H4 (cell line): ENCODE measurements at regions not wholly inside any gene's neighbourhood (a gene's known extent, or its start where the extent isn't known, plus 50 kb on each side); places are given as distances from the start of the nearest gene placed in this dataset.
"Not testable (repeated sequence)": the region's sequence is repeated elsewhere in the genome, so short reads cannot be mapped to it uniquely, and the experiment has no call there.

Experiments
- DNase-seq: peaks from one replicate; pipeline ENCODE4 v3.0.0-alpha.2; 2015; ENCODE audit warnings: low spot score

DNA sequence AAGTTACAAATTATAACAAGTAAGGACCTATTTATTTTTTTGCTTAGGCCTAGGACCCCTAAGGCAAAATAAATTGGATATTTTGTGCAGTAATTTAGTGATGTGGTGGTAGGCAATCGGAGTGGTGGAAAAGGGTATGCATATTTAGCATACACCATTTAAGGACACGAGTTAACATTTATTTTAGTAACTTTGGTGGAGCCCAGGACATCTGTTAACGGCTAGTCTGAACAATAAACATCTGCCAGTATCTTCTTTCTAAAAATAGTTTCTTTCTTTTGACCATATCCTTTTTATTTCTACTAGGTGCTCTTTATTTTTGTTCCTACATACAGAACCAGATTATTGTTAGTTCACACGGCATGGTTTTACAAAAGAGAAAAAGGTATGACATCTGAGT, 326.3 kb downstream of the CHL1 start:
- DNase-seq = no peak

DNA sequence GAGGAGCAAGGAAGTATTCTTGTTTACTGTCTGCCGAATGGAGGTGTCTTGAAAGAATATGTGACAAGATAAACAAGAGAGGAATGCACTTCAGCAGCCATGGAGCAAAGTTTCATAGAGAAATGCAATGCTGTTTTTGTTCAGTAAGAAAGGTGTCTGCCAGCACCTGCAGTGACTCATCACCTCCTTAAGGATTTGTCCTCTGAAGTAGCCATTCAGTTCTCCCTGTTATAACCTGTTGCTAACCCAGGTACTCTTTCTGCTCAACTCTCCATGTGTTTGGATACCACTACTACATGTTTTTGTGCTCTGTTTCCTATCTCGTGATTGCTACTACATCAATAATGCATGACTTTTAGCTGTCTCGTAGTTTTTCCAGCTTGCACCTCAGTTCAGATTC, 328.9 kb downstream of the CHL1 start:
- DNase-seq = no peak

DNA sequence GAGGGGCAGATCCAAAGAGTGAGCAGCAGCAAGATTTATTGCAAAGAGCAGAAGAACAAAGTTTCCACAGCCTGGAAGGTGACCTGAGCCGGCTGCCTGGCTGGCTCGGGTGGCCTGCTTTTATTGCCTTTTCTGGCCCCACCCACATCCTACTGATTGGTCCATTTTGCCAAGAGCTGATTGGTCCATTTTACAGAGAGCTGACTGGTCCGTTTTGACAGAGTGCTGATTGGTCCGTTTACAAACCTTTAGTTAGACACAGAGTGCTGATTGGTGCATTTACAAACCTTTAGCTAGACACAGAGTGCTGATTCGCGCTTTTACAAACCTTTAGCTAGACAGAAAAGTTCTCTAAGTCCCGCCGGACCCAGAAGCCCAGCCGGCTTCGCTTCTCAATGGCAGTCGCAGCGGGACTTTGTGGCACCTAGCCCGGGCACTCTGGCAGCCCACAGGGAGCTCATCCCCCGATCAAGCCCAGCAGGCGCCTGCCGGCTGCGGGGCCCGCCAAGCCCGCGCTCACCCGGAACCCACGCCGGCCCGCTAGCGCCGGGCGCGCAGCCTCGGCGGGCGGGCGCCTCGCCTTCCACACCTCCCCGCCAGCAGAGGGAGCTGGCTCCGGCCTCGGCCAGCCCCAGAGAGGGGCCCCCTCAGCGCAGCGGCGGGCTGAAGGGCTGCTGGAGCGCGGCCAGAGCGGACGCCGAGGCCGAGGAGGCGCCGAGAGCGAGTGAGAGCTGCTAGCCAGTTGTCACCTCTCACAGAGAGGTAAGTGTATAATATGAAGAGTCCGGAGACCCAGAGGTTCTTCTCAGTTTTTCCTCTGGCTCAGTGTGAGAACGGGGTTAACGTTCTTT, 339.2 kb downstream of the CHL1 start:
- DNase-seq = peak; percentile 11

DNA sequence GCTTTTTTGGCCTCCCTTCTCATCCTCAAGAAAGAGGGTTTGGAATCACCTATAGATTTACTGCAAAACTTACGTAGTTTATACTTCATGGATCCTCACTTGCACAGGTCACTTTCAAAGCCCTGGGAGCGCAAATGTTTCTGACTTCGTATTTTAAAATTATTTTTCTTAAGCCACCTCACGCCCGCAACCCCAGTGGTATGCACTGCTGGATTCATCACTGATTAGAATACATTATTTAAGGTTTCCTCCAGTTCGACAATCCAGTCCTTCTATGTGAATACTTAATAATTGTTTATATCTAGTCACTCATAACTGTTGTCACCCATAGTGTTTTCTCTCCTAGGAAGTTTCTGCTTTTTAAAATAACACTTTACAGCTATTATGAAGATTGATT, 339.9 kb downstream of the CHL1 start:
- DNase-seq = no peak

DNA sequence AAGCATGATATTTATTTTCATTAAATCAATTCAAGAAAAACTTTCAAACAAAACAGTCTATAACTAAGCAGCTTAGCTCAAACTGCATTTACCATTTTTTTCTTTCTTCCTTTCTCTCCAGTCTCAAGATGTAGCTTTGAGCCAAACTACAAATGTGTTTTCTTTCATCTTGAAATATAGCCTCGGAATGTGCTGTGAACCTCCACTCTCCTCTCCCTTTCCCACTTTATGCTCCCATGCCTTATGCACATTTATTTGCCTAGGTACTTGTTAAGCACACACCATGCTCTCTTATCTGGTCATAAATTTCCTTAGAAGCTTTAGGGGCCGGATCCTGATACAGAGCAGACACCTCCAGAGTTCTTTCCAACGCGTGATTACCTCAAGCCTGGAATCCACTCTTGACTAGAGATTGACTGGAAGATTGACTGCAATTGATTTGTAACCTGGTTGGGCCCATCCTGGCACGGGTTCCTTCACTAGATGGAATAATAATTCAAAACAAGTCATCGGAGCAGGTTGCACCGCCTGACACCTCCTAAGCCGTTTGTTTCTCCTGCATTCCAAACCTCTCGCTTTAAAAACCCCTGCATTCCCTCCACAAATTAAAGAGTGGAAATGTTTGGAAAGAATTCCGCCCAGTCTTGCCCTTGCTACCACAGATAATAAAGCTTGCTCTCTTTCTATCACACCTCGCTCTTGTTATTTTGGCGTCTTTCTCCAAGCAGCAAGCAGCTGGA, 344.7 kb downstream of the CHL1 start:
- DNase-seq = no peak

DNA sequence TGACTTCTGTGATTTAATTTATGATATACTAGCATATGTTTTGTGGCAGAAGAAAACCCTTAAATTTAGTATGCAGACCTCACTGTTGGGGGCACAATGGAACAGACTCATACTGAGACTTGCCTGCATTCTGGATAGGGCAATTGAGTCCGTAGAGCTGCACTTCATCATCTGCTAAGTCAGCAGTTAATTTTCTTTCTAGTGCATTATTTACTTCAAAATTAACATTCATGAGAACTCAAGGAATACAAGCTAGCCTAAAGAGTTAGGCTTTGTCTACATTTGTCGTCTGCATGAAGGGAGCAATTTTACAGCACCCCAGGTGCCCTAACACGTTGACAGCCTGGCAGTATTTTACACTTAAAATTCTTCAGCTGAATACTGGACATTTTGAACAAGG, 345.5 kb downstream of the CHL1 start:
- no peak for DNase-seq

DNA sequence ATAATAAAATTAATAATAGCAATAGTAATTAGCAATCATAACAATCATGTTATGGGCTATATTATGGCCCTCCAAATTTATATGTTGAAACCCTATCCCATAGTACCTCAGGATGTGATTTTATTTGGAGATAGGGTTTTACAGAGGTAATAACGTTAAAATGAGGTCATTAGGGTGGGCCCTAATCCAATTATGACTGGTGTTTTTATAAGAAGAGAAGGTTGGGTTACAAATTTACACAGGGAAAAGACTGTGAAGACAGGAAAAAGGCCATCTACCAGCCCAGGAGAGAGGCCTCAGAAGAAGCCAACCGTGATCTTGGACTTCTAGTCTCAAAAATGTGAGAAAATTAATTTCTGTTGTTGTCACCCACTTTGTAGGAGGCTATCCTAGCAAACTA, 353.1 kb downstream of the CHL1 start:
- no peak for DNase-seq

DNA sequence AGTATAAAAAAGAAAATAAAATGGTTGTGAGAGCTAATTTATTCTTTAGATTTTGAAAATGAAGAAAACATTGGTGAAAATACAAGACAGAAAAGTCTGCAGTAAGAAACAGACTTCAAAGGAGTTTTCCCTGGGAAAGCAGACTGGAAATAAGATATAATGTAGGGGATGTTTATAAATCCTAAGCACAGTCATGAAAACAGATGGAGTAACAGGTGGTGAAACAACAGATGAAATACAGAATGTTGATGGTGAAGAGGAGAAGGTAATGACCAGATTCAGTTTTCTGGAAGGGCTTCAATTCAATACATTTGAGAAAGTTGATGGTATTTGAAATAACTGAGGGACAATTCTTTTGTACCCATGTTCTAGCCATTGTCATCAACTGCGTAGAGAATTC, 353.9 kb downstream of the CHL1 start:
- no peak for DNase-seq

DNA sequence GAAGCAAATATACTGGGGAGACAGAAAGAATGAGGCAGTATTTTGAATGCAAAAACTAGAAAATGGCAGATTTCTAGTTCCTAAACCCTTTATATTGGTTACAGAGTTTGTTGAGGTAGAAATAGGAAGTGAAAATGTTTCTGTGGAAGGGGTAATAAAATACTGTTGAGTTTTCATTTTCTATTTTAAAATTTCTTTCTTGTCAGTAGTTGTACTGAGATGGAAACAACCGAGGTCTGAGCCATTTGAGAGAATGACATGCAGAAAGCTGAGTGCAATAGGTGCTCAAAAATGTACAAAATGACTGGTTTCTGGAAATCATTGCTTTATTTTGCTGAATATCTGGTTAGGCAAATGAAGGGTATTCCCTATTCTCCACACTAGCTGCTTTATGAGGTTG, 361.4 kb downstream of the CHL1 start:
- DNase-seq = no peak

DNA sequence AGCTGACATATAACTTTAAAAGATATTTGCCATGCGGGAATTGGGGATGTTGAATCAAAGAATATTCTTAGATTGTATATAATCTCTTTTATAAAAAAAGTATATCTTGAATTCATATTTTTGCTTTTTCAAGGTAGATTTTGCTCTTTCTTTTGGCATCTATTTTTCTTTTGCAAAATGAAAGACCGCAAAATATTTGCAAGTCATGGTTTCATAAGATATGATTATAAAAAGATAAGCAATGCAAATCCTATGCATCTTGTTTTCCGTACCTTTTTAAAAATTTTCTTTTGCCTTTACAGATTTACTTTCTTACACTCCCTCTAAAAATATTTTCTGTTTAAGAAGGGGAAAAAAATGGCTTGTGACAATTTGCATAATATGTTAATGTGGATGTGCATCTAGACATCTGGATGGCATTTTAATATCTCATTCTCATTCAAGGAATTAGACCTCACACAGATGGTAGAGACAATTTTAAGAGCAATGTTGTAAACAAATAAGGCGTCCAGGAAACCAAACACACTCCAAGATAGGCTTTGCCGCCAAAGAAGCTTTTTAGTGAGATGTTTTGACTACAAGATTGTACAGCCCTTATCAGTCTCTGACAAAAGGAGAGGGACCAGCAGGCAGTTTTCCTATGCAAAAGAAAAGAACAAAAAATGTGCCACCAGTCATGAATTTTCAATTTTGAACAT, 371.1 kb downstream of the CHL1 start:
- DNase-seq = no peak

DNA sequence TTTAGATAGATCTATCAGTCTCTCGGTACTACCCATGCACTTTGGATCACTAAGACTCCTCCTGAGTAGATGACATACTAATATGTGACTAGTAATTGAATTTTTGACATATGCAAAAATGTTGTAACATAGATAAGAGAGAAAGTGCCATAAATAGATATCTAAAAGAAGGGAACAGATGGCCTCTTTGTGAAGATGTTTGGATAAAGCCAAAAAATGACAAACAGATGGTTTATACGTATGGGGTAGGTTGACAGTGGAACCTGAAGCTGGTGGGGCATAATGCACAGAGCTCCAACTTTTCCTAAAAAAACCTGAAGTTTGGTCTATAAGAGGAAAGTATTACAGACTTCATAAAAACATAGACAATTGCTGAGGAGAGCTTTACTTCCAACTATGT, 383.0 kb downstream of the CHL1 start:
- DNase-seq = not testable (repeated sequence)

DNA sequence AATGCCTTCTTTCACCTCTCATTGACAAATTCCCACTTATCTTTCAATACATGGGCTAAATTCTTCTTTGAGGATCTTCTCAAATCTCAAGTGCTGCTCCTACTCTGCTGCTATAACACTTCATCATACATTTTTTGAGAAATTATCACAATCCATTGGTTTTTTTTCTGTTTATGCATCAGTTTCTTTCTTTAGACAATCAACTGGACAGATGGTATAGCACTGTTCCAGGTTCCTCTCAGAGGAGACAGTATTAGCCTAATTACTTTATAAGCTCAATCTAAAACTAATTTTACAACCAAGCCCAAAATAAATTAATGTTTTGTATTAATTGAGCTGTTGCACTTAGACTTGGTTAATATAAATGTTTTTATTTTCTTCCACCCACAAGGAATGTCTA, 392.5 kb downstream of the CHL1 start:
- DNase-seq = not testable (repeated sequence)

DNA sequence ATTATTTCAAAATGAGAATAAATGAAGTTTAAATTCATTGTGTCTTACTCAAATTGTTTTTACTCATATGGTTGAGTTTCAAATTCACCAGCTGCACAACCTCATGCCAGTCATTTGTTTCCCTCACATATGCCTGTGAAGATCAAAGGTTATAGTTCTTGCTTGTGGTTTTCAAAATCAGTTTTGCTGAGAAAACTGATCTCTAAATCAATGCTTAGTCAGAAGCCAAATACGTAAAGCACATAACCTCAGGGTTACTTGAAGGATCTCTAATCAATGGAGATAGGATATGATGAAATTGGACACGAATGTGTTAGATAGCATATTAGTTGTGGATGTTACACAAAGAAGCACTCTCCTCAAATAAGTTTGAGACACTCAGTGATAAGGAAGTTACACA, 400.7 kb downstream of the CHL1 start:
- not testable (repeated sequence) for DNase-seq

DNA sequence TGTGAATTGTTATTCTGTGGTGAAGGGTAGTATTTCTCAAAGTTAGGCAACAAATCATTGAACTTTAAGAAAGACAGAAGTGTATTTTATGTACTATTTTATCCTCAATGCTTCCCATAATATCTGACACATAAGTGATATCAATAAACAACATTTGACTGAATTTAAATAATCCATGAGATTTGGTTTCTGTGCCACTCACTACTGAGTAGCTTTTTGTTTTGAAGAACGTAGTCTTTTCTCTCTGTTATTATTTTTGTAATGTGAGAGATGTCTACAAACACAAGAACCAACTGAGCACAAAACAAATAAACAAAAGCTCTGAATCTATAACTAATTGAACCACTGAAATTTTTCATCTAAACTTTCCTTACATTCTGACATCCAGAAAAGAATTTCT, 401.2 kb downstream of the CHL1 start:
- DNase-seq = not testable (repeated sequence)

DNA sequence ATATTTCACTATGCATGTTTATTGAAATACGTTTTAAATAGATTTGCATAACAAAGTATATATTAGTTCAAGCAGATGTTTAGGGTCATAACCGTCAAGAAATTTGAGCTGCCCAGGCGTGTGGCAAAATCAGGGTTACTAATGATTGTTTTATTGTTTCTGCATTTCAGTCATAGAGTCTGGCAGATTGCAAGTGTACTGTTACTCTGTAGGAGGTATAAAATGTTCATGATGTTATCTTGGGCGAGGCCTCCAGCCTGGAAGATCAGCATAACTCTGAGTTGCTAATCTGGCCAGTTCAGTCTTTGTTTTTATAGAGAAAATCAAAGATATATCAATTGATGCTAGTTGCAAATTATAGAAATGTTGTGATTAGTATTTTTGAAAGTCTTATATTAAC, 410.9 kb downstream of the CHL1 start:
- not testable (repeated sequence) for DNase-seq

DNA sequence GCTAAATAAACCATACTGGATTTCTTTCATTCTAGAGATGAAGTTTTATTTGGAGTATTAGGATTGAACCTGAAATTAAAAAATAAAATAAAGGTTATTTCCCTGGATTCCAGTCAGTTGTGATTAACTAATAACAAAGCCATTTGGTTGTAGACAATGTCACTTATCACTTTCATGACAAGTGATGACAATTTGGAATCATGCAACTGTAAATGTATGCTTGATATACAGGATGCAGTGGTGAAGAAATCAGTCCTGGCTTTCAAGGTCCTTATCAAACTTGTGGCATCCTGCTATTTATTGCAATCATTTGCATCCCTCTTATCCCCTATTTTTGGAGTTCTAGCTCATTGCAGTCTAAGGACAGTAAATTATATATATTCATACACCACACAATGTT, 425.2 kb downstream of the CHL1 start:
- DNase-seq = no peak

DNA sequence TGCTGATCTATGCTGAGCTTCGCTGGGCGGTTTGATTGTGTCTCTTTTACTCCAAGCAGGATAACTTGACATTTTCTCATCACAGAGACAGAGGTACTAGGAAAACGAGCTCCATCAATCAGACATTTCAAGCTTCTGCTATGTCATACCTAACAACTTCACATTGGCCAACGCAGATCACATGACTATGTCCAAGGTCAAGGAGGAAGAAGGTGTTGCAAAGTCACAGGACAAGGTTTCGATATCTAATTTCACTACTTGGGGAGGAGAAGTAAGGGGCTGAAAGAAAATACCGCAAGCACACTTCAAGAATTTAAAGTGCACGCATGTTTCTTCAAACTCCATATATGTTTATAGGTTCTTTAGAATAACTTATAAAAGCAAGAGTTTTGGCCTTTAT, 425.8 kb downstream of the CHL1 start:
- no peak for DNase-seq

DNA sequence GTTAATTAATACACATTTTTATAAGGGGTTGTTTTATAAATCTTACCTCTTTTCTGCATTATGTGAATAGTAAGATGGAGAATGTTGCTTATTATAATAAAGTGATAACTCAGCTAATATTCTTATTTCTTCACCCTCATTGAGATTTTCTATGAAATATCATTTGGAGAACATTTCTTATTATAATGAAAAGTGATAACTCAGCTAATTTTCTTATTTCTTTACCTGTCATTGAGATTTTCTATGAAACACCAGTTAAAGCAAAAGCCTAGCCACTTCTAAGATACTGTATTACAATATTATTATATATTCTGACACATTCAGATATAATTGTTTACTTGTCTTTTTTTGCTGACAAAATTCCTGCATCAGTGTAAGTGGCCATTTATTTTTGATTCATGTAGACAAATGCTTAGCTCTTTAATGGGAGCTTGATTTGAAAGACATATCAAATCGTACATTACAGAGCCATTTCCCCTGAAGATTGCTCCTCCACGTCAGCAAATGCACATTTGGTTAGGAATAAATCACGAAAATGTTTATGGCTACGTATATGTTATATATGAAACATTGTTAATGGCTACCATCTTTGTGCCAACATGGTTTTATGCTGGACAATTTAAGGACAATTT, 427.5 kb downstream of the CHL1 start:
- DNase-seq = no peak

DNA sequence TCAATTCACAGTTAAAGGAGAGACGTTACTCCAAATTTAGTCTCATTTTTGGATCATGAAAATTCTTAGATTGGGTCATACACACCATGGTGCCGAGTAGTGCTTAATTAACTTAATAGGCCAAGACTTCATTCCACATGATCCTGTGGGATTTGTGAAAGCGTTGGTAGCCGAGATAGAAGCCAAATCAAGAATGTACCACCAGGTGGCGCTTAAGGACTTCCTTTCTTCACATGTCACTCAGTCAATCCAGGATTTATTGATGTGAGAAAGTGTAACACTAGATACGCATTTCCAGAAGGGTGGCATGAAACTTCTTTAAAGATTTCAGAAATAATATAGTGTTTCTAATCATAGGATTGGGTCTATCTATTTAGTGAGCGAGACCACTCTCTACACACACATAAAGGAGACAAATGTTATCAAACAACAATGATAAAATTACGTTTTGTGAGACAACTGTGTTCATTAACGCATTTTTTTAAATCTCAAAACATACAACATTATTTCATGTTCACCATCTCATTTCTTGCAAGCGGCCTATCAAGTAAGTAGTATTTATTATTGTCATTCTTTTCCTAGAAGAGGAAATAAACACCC, 436.1 kb downstream of the CHL1 start:
- peak; percentile 45 for DNase-seq

DNA sequence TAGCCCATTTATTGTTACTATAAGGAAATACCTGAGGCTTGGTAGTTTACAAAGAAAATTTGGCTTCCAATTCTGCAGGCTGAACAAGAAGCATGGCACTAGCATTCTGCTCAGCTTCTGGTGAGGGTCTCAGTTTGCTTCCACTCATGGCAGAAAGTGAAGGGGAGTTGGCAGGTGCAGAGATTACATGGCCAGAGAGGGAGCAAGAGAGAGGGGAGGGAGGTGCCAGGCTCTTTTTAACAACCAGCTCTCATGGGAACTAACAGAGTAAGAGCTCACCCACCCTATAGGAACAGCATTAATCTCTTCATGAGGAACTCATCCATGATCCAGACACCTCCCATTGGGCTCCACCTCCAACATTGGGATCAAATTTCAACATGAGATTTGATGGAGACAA, 437.9 kb downstream of the CHL1 start:
- no peak for DNase-seq

DNA sequence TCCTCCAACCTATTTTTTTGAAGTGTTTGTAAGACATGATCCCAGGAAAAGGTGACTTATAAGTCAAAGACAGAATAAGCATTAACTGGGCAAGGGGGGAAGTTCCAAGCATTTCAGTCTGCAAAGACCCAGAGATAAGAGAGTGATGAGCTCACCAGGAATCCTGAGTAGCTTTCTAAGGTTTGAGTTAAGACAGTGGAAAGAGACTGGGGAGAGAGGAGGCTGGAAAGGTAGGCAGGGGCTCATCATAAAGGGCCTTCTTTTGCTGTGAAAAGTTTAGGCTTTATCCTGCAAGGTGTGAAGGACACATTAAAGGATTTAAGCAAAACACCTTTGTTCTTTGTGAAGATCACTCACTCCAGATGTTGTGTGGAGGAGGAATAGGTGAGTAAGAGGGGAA, 438.8 kb downstream of the CHL1 start:
- no peak for DNase-seq

DNA sequence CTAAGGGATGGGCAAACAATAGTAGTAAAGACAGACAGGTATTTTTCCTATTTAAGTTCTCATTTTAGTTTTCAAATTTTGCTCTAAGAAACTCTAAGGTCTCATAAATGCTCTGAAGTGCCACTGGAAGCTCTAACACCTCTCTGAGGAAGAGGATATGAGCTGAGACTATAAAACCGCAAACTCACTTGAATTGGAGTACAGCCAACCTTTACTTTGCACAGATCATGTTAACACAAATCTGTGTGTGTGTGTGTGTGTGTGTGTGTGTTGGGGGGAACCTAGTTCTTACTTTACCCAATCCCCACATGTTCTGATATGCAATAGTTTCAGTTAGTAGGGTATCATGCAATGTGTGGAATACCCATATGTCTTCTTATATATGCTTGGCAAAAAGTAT, 446.8 kb downstream of the CHL1 start:
- DNase-seq = peak; percentile 11
